ENCODE measurements at regions not wholly inside any gene's neighbourhood (a gene's known extent, or its start where the extent isn't known, plus 50 kb on each side); places are given as distances from the start of the nearest gene placed in this dataset.
"Not testable (repeated sequence)": the region's sequence is repeated elsewhere in the genome, so short reads cannot be mapped to it uniquely, and the experiment has no call there.

GRCh38 chr3:87621667-87622066 lies 345.3 kb upstream of the POU1F1 start:
- no peak for DNase-seq (ENCODE audit: low read depth in 4 of 4, low spot score in 1 of 4)

- DNase-seq (ENCODE audit: low read depth in 4 of 4, low spot score in 1 of 4): no peak
Observed at GRCh38 chr3:87615506-87615905, 339.1 kb upstream of the POU1F1 start.

- DNase-seq (ENCODE audit: low read depth in 4 of 4, low spot score in 1 of 4): no peak
Observed at GRCh38 chr3:87614998-87615397, 338.6 kb upstream of the POU1F1 start.

GRCh38 chr3:87607234-87607633 lies 330.9 kb upstream of the POU1F1 start:
- no peak for DNase-seq (ENCODE audit: low read depth in 4 of 4, low spot score in 1 of 4)

GRCh38 chr3:87595798-87596197 lies 319.4 kb upstream of the POU1F1 start:
- no peak for DNase-seq (ENCODE audit: low read depth in 4 of 4, low spot score in 1 of 4)

GRCh38 chr3:87581240-87581639 lies 304.9 kb upstream of the POU1F1 start:
- DNase-seq (ENCODE audit: low read depth in 4 of 4, low spot score in 1 of 4): no peak

- DNase-seq (ENCODE audit: low read depth in 4 of 4, low spot score in 1 of 4): no peak
Observed at GRCh38 chr3:87576752-87577151, 300.4 kb upstream of the POU1F1 start.

- DNase-seq (ENCODE audit: low read depth in 4 of 4, low spot score in 1 of 4): no peak
Observed at GRCh38 chr3:87575550-87575949, 299.2 kb upstream of the POU1F1 start.

GRCh38 chr3:87568331-87568730 lies 291.9 kb upstream of the POU1F1 start:
- no peak for DNase-seq (ENCODE audit: low read depth in 4 of 4, low spot score in 1 of 4)

- DNase-seq (ENCODE audit: low read depth in 4 of 4, low spot score in 1 of 4): no peak
Observed at GRCh38 chr3:87564438-87564837, 288.1 kb upstream of the POU1F1 start.

GRCh38 chr3:87563712-87564111 lies 287.3 kb upstream of the POU1F1 start:
- DNase-seq (ENCODE audit: low read depth in 4 of 4, low spot score in 1 of 4): no peak

- DNase-seq (ENCODE audit: low read depth in 4 of 4, low spot score in 1 of 4): no peak
Observed at GRCh38 chr3:87558492-87558891, 282.1 kb upstream of the POU1F1 start.

GRCh38 chr3:87555290-87555689 lies 278.9 kb upstream of the POU1F1 start:
- DNase-seq (ENCODE audit: low read depth in 4 of 4, low spot score in 1 of 4): no peak

GRCh38 chr3:87553058-87553457 lies 276.7 kb upstream of the POU1F1 start:
- no peak for DNase-seq (ENCODE audit: low read depth in 4 of 4, low spot score in 1 of 4)

- DNase-seq (ENCODE audit: low read depth in 4 of 4, low spot score in 1 of 4): no peak
Observed at GRCh38 chr3:87550892-87551291, 274.5 kb upstream of the POU1F1 start.

- DNase-seq (ENCODE audit: low read depth in 4 of 4, low spot score in 1 of 4): no peak
Observed at GRCh38 chr3:87549208-87549607, 272.8 kb upstream of the POU1F1 start.

- DNase-seq (ENCODE audit: low read depth in 4 of 4, low spot score in 1 of 4): no peak
Observed at GRCh38 chr3:87548271-87548670, 271.9 kb upstream of the POU1F1 start.

GRCh38 chr3:87546216-87546615 lies 269.8 kb upstream of the POU1F1 start:
- no peak for DNase-seq (ENCODE audit: low read depth in 4 of 4, low spot score in 1 of 4)

- not testable (repeated sequence) for DNase-seq (ENCODE audit: low read depth in 4 of 4, low spot score in 1 of 4)
Observed at GRCh38 chr3:87543408-87543807, 267.0 kb upstream of the POU1F1 start.

GRCh38 chr3:87541723-87542122 lies 265.3 kb upstream of the POU1F1 start:
- DNase-seq (ENCODE audit: low read depth in 4 of 4, low spot score in 1 of 4): no peak

- DNase-seq (ENCODE audit: low read depth in 4 of 4, low spot score in 1 of 4): not testable (repeated sequence)
Observed at GRCh38 chr3:87538722-87539121, 262.3 kb upstream of the POU1F1 start.

GRCh38 chr3:87509401-87509800 lies 233.0 kb upstream of the POU1F1 start:
- no peak for DNase-seq (ENCODE audit: low read depth in 4 of 4, low spot score in 1 of 4)

- no peak for DNase-seq (ENCODE audit: low read depth in 4 of 4, low spot score in 1 of 4)
Observed at GRCh38 chr3:87508921-87509320, 232.5 kb upstream of the POU1F1 start.

GRCh38 chr3:87507753-87508152 lies 231.4 kb upstream of the POU1F1 start:
- no peak for DNase-seq (ENCODE audit: low read depth in 4 of 4, low spot score in 1 of 4)

Measured in stimulated activated CD4-positive, alpha-beta T cell treated with anti-CD3 and anti-CD28 coated beads, Interleukin-1b, Interleukin-23, amount 100 ng/mL, for 24 hours (primary cell).